Body of pancreas (tissue), 4 donors: ENCODE measurements at regions not wholly inside any gene's neighbourhood (a gene's known extent, or its start where the extent isn't known, plus 50 kb on each side); places are given as distances from the start of the nearest gene placed in this dataset.

Experiments
- CTCF ChIP-seq, 7 experiments: fragments of 450-650 bp in 4 of 7; fragments of 200-600 bp in 3 of 7; sonication (generic) in 3 of 7; IDR thresholded peaks; one replicate each; pipeline ENCODE4 v1.5.1; 2016 to 2019; ENCODE audit warnings: antibody characterized with exemption in 7 of 7
- POLR2A ChIP-seq, 3 donors: fragments of 450-650 bp; IDR thresholded peaks; one replicate each; pipeline ENCODE4 v1.6.1; 2016; ENCODE audit warnings: antibody characterized with exemption in 3 of 3, mild to moderate bottlenecking in 2 of 3

GRCh38 chr14:30221546-30221945, 293.9 kb upstream of the PRKD1 start:
- TF ChIP-seq CTCF (IDR thresholded peaks at IDR 0.05) = no peak
- TF ChIP-seq POLR2A (IDR thresholded peaks at IDR 0.05) = no peak
